Activated CD4-positive, alpha-beta memory T cell treated with anti-CD3 and anti-CD28 coated beads for 36 hours (primary cell): ENCODE measurements at regions not wholly inside any gene's neighbourhood (a gene's known extent, or its start where the extent isn't known, plus 50 kb on each side); places are given as distances from the start of the nearest gene placed in this dataset.

Source experiments
- CTCF ChIA-PET: fragments of 350-600 bp; sonication (Branson Sonifier 250); formaldehyde crosslinking; loops from one replicate; lab custom pipeline; 2021; ENCODE audit warnings: antibody characterized with exemption, inconsistent platforms; lab: Charles Lee
- POLR2A ChIA-PET: fragments of 350-600 bp; sonication (Branson Sonifier 250); formaldehyde crosslinking; loops from one replicate; lab custom pipeline; 2021; ENCODE audit warnings: antibody characterized with exemption; lab: Charles Lee
- DNase-seq: peaks from one replicate; pipeline ENCODE4 v3.0.0-alpha.2; 2020
- H3K27ac Mint-ChIP-seq: one replicate; pipeline ENCODE4 v1.8.0; 2021; ENCODE audit warnings: mixed read lengths
- H3K27me3 Mint-ChIP-seq: one replicate; pipeline ENCODE4 v1.8.0; 2021; ENCODE audit warnings: mixed read lengths
- H3K36me3 Mint-ChIP-seq: one replicate; pipeline ENCODE4 v1.8.0; 2021; ENCODE audit warnings: mixed read lengths
- H3K4me1 Mint-ChIP-seq: one replicate; pipeline ENCODE4 v1.8.0; 2021; ENCODE audit warnings: low read depth, mixed read lengths
- H3K4me3 Mint-ChIP-seq: one replicate; pipeline ENCODE4 v1.8.0; 2021; ENCODE audit warnings: mild to moderate bottlenecking, mixed read lengths
- H3K9me3 Mint-ChIP-seq: one replicate; pipeline ENCODE4 v1.8.0; 2021; ENCODE audit warnings: mixed read lengths
- intact Hi-C: fragments of 100-400 bp; cut with micrococcal nuclease; formaldehyde crosslinking; loops from one replicate; pipeline ENCODE4 v1.15.1; 2023

DNA sequence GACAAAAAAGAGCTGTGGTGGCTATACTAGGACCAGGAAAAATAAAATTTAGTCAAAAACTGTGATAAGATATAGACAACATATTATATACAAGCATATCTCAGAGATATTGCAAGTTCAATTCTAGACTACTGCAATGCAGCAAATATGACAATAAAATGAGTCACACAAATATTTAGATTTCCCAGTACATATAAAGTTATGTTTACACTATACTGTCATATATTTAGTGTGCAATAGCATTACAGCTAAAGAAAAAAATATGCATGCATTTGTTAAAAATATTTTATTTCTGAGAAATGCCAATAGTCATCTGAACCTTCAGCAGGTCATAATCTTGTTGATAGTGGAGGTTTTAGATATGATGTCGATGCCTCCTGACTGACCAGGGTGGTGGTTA, 72.1 kb downstream of the AKR1C4 start:
- Mint-ChIP-seq H3K4me1 (peaks cover 14% of the 10 kb centered on the region), H3K36me3 (peaks cover 51% of the 10 kb centered on the region)
- intact Hi-C loops, result no loop called here

GRCh38 chr10:5269791-5270190, 73.2 kb downstream of the AKR1C4 start:
- Mint-ChIP-seq H3K9me3 (peaks cover 14% of the 10 kb centered on the region), H3K36me3 (peaks cover 49% of the 10 kb centered on the region), H3K27me3 (no peaks in the 10 kb centered on the region), H3K4me3 (no peak overlapping the region), H3K4me1 (peaks cover 14% of the 10 kb centered on the region), H3K27ac (no peak overlapping the region)
- no peak for DNase-seq
- ChIA-PET POLR2A (interaction anchor here (1.4 kb wide), 1 partner anchor 59 kb away, joined by 3 read pairs; no protein-coding TSS in a partner anchor), CTCF (no interaction called here)
- intact Hi-C loops, result no loop called here

More for the DNA sequence above, 72.1 kb downstream of the AKR1C4 start:
- H3K27me3 Mint-ChIP-seq, result no peaks in the 10 kb centered on the region
- peaks cover 20% of the 10 kb centered on the region for H3K9me3 Mint-ChIP-seq
- ChIA-PET CTCF (no interaction called here), POLR2A (interaction anchor here (1.4 kb wide), 1 partner anchor 58 kb away, joined by 3 read pairs; no protein-coding TSS in a partner anchor)
- DNase-seq, result no peak
- H3K4me3 Mint-ChIP-seq, result no peak overlapping the region
- no peak overlapping the region for H3K27ac Mint-ChIP-seq

- POLR2A ChIA-PET, result no interaction called here
- peaks cover 42% of the 10 kb centered on the region for H3K36me3 Mint-ChIP-seq
- peaks cover 4% of the 10 kb centered on the region for H3K9me3 Mint-ChIP-seq
- intact Hi-C loops, result no loop called here
- no peak for DNase-seq
- CTCF ChIA-PET, result interaction anchor here (1.2 kb wide), 1 partner anchor 456 kb away, joined by 3 read pairs; no protein-coding TSS in a partner anchor
- no peaks in the 10 kb centered on the region for H3K27me3 Mint-ChIP-seq
- no peak overlapping the region for H3K27ac Mint-ChIP-seq
- H3K4me1 Mint-ChIP-seq, result peaks cover 14% of the 10 kb centered on the region
- no peak overlapping the region for H3K4me3 Mint-ChIP-seq
These were observed 74.9 kb downstream of the AKR1C4 start for GRCh38 chr10:5271526-5271925.

DNA sequence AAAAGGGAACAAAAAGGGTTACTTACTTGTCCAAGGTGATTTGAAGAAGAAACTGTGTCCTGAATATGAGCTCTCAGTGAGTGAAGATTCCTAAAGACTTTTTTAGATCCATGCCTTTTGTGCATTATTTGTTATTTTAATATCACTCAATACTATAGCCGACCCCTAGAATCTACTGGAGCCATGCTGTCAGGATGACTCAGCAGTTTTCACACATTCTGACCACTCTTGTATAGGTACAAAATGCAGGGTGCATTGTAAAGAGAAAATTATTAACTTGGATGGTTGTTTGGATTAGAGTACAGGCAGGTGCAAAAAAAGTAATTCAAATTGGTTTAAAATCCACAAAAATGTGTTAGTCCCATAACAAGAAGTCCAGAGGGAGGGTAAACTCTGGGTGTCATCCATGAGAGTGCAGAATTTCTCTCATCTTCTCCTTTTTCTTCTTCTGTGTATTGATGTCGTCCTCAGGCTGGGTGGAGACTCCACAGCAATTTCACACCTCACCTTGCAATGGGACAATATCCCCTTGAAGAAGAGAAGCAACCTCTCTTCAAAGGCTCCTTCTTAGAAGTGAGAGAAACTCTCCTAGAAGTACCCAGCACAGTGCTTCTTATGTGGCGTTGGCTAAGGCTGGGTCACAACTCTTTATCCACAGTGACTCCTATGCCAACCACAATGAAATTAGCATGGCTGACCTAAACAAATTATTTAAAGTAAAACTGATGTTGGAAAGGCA, 75.6 kb downstream of the AKR1C4 start:
- H3K9me3 Mint-ChIP-seq, result no peaks in the 10 kb centered on the region
- no peak overlapping the region for H3K27ac Mint-ChIP-seq
- peaks cover 14% of the 10 kb centered on the region for H3K4me1 Mint-ChIP-seq
- H3K4me3 Mint-ChIP-seq, result no peak overlapping the region
- intact Hi-C loops, result no loop called here
- H3K36me3 Mint-ChIP-seq, result peaks cover 42% of the 10 kb centered on the region
- ChIA-PET CTCF (no interaction called here), POLR2A (no interaction called here)
- no peak for DNase-seq
- H3K27me3 Mint-ChIP-seq, result no peaks in the 10 kb centered on the region

- ChIA-PET POLR2A (no interaction called here), CTCF (interaction anchor here (1.9 kb wide), 1 partner anchor 10 kb away, joined by 4 read pairs; no protein-coding TSS in a partner anchor)
- Mint-ChIP-seq H3K36me3 (peaks cover 44% of the 10 kb centered on the region), H3K27ac (no peak overlapping the region), H3K9me3 (no peaks in the 10 kb centered on the region), H3K27me3 (no peaks in the 10 kb centered on the region), H3K4me3 (no peak overlapping the region), H3K4me1 (peaks cover 12% of the 10 kb centered on the region)
- no peak for DNase-seq
- intact Hi-C loops, result no loop called here
These were observed 78.2 kb downstream of the AKR1C4 start for GRCh38 chr10:5274795-5275194.

- ChIA-PET POLR2A (interaction anchor here (0.6 to 1.2 kb wide), 2 partner anchors 11 to 35 kb away, joined by 3 to 4 read pairs; no protein-coding TSS in a partner anchor), CTCF (interaction anchor here (0.7 to 5.2 kb wide), 4 partner anchors 12 to 466 kb away, joined by 3 to 90 read pairs (median 6); no protein-coding TSS in a partner anchor)
- intact Hi-C loops, result loop anchor here (5.0 kb wide), 2 partner anchors 101 to 189 kb away; partner anchors contain the start of gene AKR1C3
- no peaks in the 10 kb centered on the region for H3K9me3 Mint-ChIP-seq
- H3K27ac Mint-ChIP-seq, result no peak overlapping the region
- no peaks in the 10 kb centered on the region for H3K27me3 Mint-ChIP-seq
- no peak overlapping the region for H3K4me3 Mint-ChIP-seq
- H3K36me3 Mint-ChIP-seq, result peaks cover 41% of the 10 kb centered on the region
- DNase-seq, result no peak
- H3K4me1 Mint-ChIP-seq, result peaks cover 29% of the 10 kb centered on the region
These were observed 83.4 kb upstream of the UCN3 start for GRCh38 chr10:5281356-5281755.

GRCh38 chr10:5282137-5282536, 82.6 kb upstream of the UCN3 start:
- POLR2A ChIA-PET, result interaction anchor here (0.6 to 1.2 kb wide), 2 partner anchors 10 to 34 kb away, joined by 3 to 4 read pairs; no protein-coding TSS in a partner anchor
- H3K27ac Mint-ChIP-seq, result no peak overlapping the region
- H3K4me3 Mint-ChIP-seq, result no peak overlapping the region
- H3K9me3 Mint-ChIP-seq, result no peaks in the 10 kb centered on the region
- peaks cover 33% of the 10 kb centered on the region for H3K36me3 Mint-ChIP-seq
- CTCF ChIA-PET, result interaction anchor here (0.7 to 5.2 kb wide), 7 partner anchors 12 to 467 kb away, joined by 3 to 90 read pairs (median 5); no protein-coding TSS in a partner anchor
- no peaks in the 10 kb centered on the region for H3K27me3 Mint-ChIP-seq
- no peak for DNase-seq
- H3K4me1 Mint-ChIP-seq, result peaks cover 32% of the 10 kb centered on the region
- intact Hi-C loops, result loop anchor here (5.0 kb wide), 2 partner anchors 100 to 190 kb away; partner anchors contain the start of gene AKR1C3

- peak; percentile 78 for DNase-seq
- intact Hi-C loops, result loop anchor here (1.0 to 5.0 kb wide), 4 partner anchors 99 to 468 kb away; partner anchors contain the start of gene AKR1C3
- Mint-ChIP-seq H3K27ac (peak overlapping the region; percentile 83), H3K36me3 (peaks cover 26% of the 10 kb centered on the region), H3K4me1 (peaks cover 34% of the 10 kb centered on the region), H3K27me3 (no peaks in the 10 kb centered on the region), H3K9me3 (no peaks in the 10 kb centered on the region), H3K4me3 (no peak overlapping the region)
- CTCF ChIA-PET, result interaction anchor here (0.6 to 5.2 kb wide), 19 partner anchors 9 to 468 kb away, joined by 3 to 90 read pairs (median 5); no protein-coding TSS in a partner anchor
- POLR2A ChIA-PET, result interaction anchor here (1.4 to 2.0 kb wide), 3 partner anchors 10 to 34 kb away, joined by 5 to 9 read pairs (median 7); no protein-coding TSS in a partner anchor
These were observed 81.2 kb upstream of the UCN3 start for GRCh38 chr10:5283305-5284158.

- Mint-ChIP-seq H3K4me1 (peaks cover 42% of the 10 kb centered on the region), H3K27me3 (no peaks in the 10 kb centered on the region), H3K9me3 (peaks cover 4% of the 10 kb centered on the region), H3K27ac (peak overlapping the region; percentile 83), H3K4me3 (peak overlapping the region; percentile 31), H3K36me3 (peaks cover 30% of the 10 kb centered on the region)
- ChIA-PET POLR2A (interaction anchor here (0.5 to 2.0 kb wide), 4 partner anchors 9 to 279 kb away, joined by 3 to 9 read pairs (median 6); no protein-coding TSS in a partner anchor), CTCF (interaction anchor here (0.6 to 5.2 kb wide), 15 partner anchors 9 to 469 kb away, joined by 3 to 90 read pairs (median 7); no protein-coding TSS in a partner anchor)
- peak; percentile 45 for DNase-seq
- intact Hi-C loops, result loop anchor here (5.0 kb wide), 2 partner anchors 98 to 192 kb away; partner anchors contain the start of gene AKR1C3
These were observed 80.3 kb upstream of the UCN3 start for GRCh38 chr10:5284311-5285057.

- Mint-ChIP-seq H3K27me3 (no peaks in the 10 kb centered on the region), H3K9me3 (peaks cover 5% of the 10 kb centered on the region), H3K4me3 (no peak overlapping the region), H3K36me3 (peaks cover 28% of the 10 kb centered on the region), H3K27ac (peak overlapping the region; percentile 83), H3K4me1 (peaks cover 48% of the 10 kb centered on the region)
- CTCF ChIA-PET, result interaction anchor here (0.8 to 5.2 kb wide), 8 partner anchors 9 to 470 kb away, joined by 3 to 90 read pairs (median 8); no protein-coding TSS in a partner anchor
- intact Hi-C loops, result no loop called here
- DNase-seq, result no peak
- POLR2A ChIA-PET, result interaction anchor here (1.4 to 2.0 kb wide), 3 partner anchors 9 to 33 kb away, joined by 5 to 9 read pairs (median 7); no protein-coding TSS in a partner anchor
These were observed 79.6 kb upstream of the UCN3 start for GRCh38 chr10:5285186-5285585.

GRCh38 chr10:5288359-5288758, 76.4 kb upstream of the UCN3 start:
- Mint-ChIP-seq H3K27ac (no peak overlapping the region), H3K4me3 (no peak overlapping the region), H3K36me3 (peaks cover 22% of the 10 kb centered on the region), H3K27me3 (no peaks in the 10 kb centered on the region), H3K9me3 (peaks cover 5% of the 10 kb centered on the region), H3K4me1 (peaks cover 60% of the 10 kb centered on the region)
- POLR2A ChIA-PET, result no interaction called here
- CTCF ChIA-PET, result no interaction called here
- DNase-seq, result no peak
- intact Hi-C loops, result no loop called here
